ENCODE measurements at regions not wholly inside any gene's neighbourhood (a gene's known extent, or its start where the extent isn't known, plus 50 kb on each side); places are given as distances from the start of the nearest gene placed in this dataset.

DNA sequence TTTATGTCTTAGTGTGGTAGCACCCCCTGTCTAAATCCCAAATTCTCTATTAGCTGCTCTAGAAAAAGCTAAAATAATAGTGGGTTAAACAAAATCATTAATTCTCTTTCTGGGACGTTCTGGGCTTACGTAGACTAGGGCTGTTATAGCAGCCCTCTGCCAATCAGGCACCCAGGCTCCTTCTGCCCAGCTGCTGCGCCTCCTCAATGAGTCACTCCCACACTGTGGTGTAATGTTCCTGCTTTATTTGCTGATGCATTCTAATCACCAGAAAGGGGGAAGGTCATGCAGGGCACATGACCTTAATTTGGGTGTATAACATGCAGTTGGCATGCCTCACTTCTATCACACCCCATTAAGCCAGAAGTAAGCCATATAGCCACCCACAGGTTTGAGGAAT is 294.5 kb downstream of the GALC start:
- Mint-ChIP-seq H3K27ac (ENCODE audit: unreplicated experiment) (no peak overlapping the region), H3K4me1 (ENCODE audit: low read depth, unreplicated experiment) (no peaks in the 10 kb centered on the region), H3K4me3 (ENCODE audit: low read depth, unreplicated experiment) (no peak overlapping the region), H3K9me3 (ENCODE audit: low read depth, unreplicated experiment) (no peaks in the 10 kb centered on the region), H3K27me3 (ENCODE audit: unreplicated experiment) (no peaks in the 10 kb centered on the region), H3K36me3 (ENCODE audit: insufficient read depth, unreplicated experiment) (no peaks in the 10 kb centered on the region)
- intact Hi-C loops (cut with micrococcal nuclease; ENCODE audit: unreplicated experiment) = no loop called here
- no peak for DNase-seq
- no peak for TF ChIP-seq CTCF (IDR thresholded peaks at IDR 0.05; ENCODE audit: unreplicated experiment)
- BruUV-seq (replicated peaks) = no TSS peak
- CTCF ChIA-PET = no interaction called here

DNA sequence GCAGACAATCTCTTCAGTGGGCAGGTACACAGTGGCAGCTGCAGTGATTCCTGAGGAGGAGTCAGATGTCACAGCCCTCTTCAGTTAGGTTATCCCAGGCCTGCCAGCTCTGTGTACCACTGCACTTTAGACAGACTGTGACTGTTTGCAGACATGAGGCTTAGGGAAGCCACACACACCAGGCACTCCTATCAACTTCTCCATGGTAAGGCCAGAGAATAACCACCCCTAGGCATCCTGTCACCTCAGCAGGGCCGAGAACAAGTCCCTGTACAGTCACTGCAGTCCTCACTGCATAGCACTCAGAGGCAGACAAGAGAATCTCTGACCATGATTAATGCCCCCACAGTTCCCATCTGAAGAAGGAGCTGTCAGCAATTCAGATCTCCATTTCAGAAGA is 296.5 kb downstream of the GALC start:
- Mint-ChIP-seq H3K4me3 (ENCODE audit: low read depth, unreplicated experiment) (no peak overlapping the region), H3K9me3 (ENCODE audit: low read depth, unreplicated experiment) (no peaks in the 10 kb centered on the region), H3K27ac (ENCODE audit: unreplicated experiment) (no peak overlapping the region), H3K4me1 (ENCODE audit: low read depth, unreplicated experiment) (no peaks in the 10 kb centered on the region), H3K27me3 (ENCODE audit: unreplicated experiment) (no peaks in the 10 kb centered on the region), H3K36me3 (ENCODE audit: insufficient read depth, unreplicated experiment) (no peaks in the 10 kb centered on the region)
- no TSS peak for BruUV-seq (replicated peaks)
- no peak for DNase-seq
- CTCF ChIA-PET = no interaction called here
- no peak for TF ChIP-seq CTCF (IDR thresholded peaks at IDR 0.05; ENCODE audit: unreplicated experiment)
- intact Hi-C loops (cut with micrococcal nuclease; ENCODE audit: unreplicated experiment) = no loop called here

GRCh38 chr14:87691042-87691881 is 301.7 kb downstream of the GALC start:
- BruUV-seq (replicated peaks) = no TSS peak
- CTCF ChIA-PET = no interaction called here
- no peak overlapping the region for H3K4me3 Mint-ChIP-seq (ENCODE audit: low read depth, unreplicated experiment)
- H3K27me3 Mint-ChIP-seq (ENCODE audit: unreplicated experiment) = no peaks in the 10 kb centered on the region
- DNase-seq = no peak
- intact Hi-C loops (cut with micrococcal nuclease; ENCODE audit: unreplicated experiment) = no loop called here
- H3K36me3 Mint-ChIP-seq (ENCODE audit: insufficient read depth, unreplicated experiment) = no peaks in the 10 kb centered on the region
- H3K27ac Mint-ChIP-seq (ENCODE audit: unreplicated experiment) = no peak overlapping the region
- no peaks in the 10 kb centered on the region for H3K9me3 Mint-ChIP-seq (ENCODE audit: low read depth, unreplicated experiment)
- no peak for TF ChIP-seq CTCF (IDR thresholded peaks at IDR 0.05; ENCODE audit: unreplicated experiment)
- no peaks in the 10 kb centered on the region for H3K4me1 Mint-ChIP-seq (ENCODE audit: low read depth, unreplicated experiment)

DNA sequence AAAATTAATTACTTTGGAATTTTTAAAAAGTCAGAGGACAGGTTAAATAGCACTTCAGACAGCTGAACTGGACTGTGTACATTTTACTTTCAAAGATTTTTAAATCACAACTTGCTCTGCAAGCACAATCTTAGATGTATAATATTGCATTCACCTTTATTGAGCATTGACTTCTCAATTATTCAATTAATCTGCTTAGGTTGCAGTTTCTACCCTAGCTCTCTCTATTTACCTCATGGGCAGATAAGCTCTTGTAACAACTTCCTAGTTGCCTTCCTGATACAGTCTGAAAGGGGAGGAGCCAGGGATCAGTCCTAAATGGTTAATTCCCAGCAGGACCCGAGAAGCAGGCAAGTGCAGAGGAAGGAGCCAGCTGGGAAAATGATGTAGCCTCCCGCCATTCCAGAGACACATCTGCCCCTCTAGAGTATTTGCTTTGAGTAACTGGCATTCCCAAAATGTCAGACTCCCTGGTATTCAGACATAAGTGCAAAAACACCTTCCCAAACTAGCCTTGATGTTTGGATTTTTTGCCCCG is 302.8 kb downstream of the GALC start:
- H3K36me3 Mint-ChIP-seq (ENCODE audit: insufficient read depth, unreplicated experiment) = no peaks in the 10 kb centered on the region
- CTCF ChIA-PET = no interaction called here
- no TSS peak for BruUV-seq (replicated peaks)

More for the DNA sequence above, 302.8 kb downstream of the GALC start:
- Mint-ChIP-seq H3K9me3 (ENCODE audit: low read depth, unreplicated experiment) (no peaks in the 10 kb centered on the region), H3K27me3 (ENCODE audit: unreplicated experiment) (no peaks in the 10 kb centered on the region), H3K4me1 (ENCODE audit: low read depth, unreplicated experiment) (no peaks in the 10 kb centered on the region), H3K4me3 (ENCODE audit: low read depth, unreplicated experiment) (no peak overlapping the region), H3K27ac (ENCODE audit: unreplicated experiment) (no peak overlapping the region)
- DNase-seq = no peak
- intact Hi-C loops (cut with micrococcal nuclease; ENCODE audit: unreplicated experiment) = no loop called here
- no peak for TF ChIP-seq CTCF (IDR thresholded peaks at IDR 0.05; ENCODE audit: unreplicated experiment)

Data from Calu3 (cell line).